ENCODE measurements at regions not wholly inside any gene's neighbourhood (a gene's known extent, or its start where the extent isn't known, plus 50 kb on each side); places are given as distances from the start of the nearest gene placed in this dataset.
"Not testable (repeated sequence)": the region's sequence is repeated elsewhere in the genome, so short reads cannot be mapped to it uniquely, and the experiment has no call there.

DNA sequence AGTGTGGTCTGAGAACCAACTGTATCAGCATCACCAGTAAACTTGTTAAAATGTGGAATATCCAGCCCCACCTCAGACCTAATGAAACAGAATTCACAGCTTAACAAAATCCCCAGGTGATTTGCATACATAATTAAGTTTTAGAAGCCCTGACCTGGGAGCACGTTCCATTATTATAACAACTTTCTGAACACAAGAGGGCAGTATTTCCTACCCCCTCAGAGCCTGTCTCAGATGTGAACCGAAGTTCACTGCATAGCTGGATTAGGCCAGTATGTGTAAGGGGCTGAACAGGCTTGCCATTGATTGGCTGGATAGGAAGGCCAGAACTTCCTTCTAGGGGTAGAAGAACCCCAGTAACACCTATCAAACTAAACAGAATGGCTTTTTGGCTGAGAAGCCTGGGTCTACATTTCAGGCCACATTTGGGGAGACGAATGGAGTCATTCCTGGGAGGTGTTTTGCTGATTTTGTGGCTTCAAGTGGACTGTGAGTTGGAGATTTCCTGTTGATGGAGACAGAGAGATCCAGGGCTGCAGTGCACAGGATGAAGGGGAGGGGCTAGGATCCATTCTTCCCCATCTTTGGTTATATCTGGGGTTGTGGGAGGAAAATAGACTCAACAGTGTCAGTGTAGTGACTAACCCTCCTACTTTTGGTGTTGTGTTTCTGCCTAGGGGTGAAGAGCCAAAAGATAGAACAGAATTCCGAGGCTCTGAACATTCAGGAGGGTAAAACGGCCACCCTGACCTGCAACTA lies 94.7 kb upstream of the OR4E1 start:
- no peak for DNase-seq (ENCODE audit: low spot score)

- DNase-seq (ENCODE audit: low spot score), result not testable (repeated sequence)
Measured at GRCh38 chr14:21760360-21760759, 86.7 kb upstream of the OR4E1 start.

- DNase-seq (ENCODE audit: low spot score), result no peak
Measured at GRCh38 chr14:21749306-21749868, 75.8 kb upstream of the OR4E1 start.

GRCh38 chr14:21748869-21749303 lies 75.3 kb upstream of the OR4E1 start:
- peak; percentile 30 for DNase-seq (ENCODE audit: low spot score)

DNA sequence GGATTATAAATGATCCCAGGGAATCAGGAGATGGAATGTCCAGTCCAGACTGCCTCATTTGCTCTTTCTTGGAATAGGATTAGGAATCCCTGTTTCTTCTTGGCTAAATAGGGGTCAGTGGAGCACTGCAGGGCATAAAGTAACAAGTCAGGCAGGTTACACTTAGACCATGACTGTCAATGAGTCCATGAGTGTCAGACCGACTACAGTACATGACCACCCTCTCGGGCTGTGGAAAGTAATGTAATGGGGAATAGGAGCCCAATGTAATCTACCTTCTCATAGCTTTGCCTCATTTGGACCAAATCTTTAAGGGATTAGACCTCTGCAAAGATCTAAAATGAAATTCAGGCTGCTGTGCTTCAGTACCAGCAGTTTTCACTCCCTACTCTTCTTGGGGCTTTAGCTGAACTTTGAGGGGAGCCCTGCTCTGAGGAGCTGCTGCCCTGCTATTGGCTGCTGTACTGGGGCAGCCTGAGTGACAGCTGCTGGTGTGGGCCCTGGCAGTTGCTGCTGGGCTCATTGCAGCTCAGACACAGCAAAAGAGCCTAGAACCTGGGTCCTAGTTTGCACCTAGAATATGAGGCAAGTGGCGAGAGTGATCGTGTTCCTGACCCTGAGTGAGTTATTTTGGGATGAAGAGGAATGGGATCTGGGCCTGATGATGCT lies 62.2 kb upstream of the OR4E1 start:
- no peak for DNase-seq (ENCODE audit: low spot score)

DNA sequence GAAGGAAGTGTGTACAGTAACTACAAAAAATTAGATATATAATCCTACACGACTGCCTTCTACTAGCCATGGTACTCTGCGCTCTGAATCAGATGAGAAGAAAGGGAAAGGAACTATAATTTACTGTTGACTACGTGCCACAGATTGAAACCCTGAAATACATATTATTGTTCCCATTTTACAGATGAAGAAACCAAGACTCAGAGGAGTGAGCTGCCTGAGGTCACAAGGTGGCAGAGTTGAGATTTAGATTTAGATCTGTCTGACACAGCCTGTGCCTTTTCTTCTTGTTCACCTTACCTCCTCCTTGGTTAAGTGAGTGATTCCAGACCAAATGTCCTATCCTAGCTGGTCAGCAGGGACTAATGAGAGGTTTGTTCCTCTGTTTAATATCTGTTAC lies 61.6 kb upstream of the OR4E1 start:
- DNase-seq (ENCODE audit: low spot score), result no peak

DNA sequence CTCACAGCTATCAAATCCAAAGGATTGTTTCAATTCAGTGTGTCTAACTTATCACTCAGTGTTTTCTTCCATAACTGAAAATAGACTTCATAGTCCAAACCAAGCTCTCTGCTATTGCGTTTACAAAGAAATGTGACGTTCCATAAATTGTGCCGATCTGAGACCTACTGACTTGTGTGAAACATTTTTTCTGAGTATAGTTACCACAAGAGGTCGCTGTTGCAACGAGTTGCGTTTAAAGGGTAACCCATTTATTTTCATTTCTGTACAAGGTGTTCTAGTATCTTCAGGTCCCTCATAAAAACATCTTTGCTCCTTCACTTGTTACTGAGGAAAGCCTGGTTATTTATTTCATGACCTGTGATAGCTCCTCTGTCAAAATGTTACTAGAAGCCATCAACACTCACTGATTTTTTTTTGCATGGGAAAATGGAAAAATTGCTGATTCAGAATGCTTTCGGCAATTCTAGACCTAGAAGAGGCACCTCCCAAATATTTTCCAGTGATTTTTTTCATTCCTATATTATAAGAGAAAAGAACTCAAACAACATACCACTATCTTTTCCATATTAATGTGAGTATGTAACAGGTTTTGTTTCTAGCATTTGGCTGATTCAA lies 60.9 kb upstream of the OR4E1 start:
- DNase-seq (ENCODE audit: low spot score), result no peak

GRCh38 chr14:21729703-21730233 lies 56.1 kb upstream of the OR4E1 start:
- no peak for DNase-seq (ENCODE audit: low spot score)

DNA sequence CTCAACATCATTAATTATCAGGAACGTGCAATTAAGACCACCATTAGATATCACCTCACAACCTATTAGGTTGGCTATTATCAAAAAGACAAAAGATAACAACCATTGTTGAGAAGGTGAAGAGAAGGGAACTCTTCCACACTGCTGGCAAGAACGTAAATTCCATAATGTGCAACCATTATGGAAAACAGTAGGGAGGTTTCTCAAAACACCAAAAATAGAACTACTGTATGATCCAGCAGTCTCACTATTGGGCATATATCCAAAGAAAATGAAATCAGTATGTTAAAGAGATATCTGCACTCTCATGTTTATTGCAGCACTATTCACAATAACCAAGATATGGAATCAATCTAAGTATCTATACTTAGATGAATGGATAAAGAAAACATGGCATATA lies 51.6 kb upstream of the OR4E1 start:
- no peak for DNase-seq (ENCODE audit: low spot score)

- no peak for DNase-seq (ENCODE audit: low spot score)
Measured at GRCh38 chr14:21724090-21724973, 50.7 kb upstream of the OR4E1 start.

DNA sequence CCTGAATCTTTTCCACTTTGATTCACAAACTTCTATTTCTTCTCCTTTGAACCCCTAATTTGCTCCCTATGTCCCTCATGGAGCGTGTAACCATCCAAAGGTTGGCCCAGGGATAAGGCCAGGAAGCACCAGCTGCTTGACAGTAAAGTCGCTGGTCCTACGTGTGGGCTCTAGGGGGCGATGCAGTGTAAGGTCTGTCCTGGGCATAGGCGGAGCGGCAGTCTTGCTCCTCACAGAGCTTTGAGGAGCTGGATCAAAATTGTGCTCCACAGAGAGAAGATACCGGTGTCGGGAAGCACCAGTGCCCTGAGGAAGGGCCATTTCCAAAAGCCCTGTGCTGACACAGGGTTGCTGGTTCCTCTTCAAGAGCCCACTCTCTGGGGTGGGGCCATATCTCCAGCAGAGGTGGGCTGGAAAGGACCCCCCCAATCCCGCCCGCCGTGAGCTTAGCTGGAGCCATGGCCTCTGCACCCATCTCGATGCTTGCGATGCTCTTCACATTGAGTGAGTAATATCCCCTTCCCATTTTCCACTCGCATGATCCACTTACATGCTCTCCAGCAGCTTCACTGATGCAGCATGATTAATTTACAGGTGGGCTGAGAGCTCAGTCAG lies 49.9 kb upstream of the OR4E1 start:
- DNase-seq (ENCODE audit: low spot score), result no peak
